Right lobe of liver (tissue), 6 donors: ENCODE measurements at regions not wholly inside any gene's neighbourhood (a gene's known extent, or its start where the extent isn't known, plus 50 kb on each side); places are given as distances from the start of the nearest gene placed in this dataset.

Source experiments
- ATAC-seq, 4 donors: fragments of 200-7000 bp; cut with Tn5 transposase; one replicate each; pipeline ENCODE4 v1.9.1; 2020; ENCODE audit warnings: mild to moderate bottlenecking in 4 of 4, moderate library complexity in 4 of 4
- DNase-seq, 3 donors: peaks; one replicate each; pipeline ENCODE4 v3.0.0-alpha.2; 2020
- H3K27ac ChIP-seq, 3 donors: fragments of 200-600 bp; one replicate each; pipeline ENCODE4 v1.8.0; 2022
- H3K27me3 ChIP-seq, 2 donors: fragments of 200-600 bp; one replicate each; pipeline ENCODE4 v1.8.0; 2022
- H3K36me3 ChIP-seq, 4 donors: fragments of 200-600 bp; sonication (generic) in 1 of 4; one replicate each; pipeline versions ENCODE4 v1.5.1 to v1.8.0; 2017 to 2022; ENCODE audit warnings: control low read depth in 1 of 4
- H3K4me1 ChIP-seq, 4 donors: fragments of 200-600 bp; sonication (generic) in 1 of 4; one replicate each; pipeline versions ENCODE4 v1.5.1 to v1.8.0; 2017 to 2022; ENCODE audit warnings: control low read depth in 1 of 4
- H3K4me3 ChIP-seq, 3 donors: fragments of 200-600 bp; one replicate each; pipeline ENCODE4 v1.8.0; 2022
- H3K9me3 ChIP-seq, 4 donors: fragments of 200-600 bp; sonication (generic) in 1 of 4; one replicate each; pipeline versions ENCODE4 v1.5.1 to v1.8.0; 2017 to 2022; ENCODE audit warnings: control low read depth in 1 of 4
- CTCF ChIP-seq, 4 donors: fragments of 200-600 bp in 3 of 4; fragments of 450-650 bp in 1 of 4; IDR thresholded peaks; one replicate each; pipeline versions ENCODE4 v1.5.1 to v1.8.0; 2016 to 2022; ENCODE audit warnings: antibody characterized with exemption in 4 of 4, mild to moderate bottlenecking in 2 of 4
- POLR2A ChIP-seq: fragments of 450-650 bp; IDR thresholded peaks from one replicate; pipeline ENCODE4 v1.6.1; 2017; ENCODE audit warnings: antibody characterized with exemption, mild to moderate bottlenecking
- WGBS: methylation state at CpG from one replicate; pipeline ENCODE4 v1.1.6; 2018; ENCODE audit warnings: low coverage, low lambda C conversion rate; ENCODE audit not compliant: insufficient coverage; ENCODE audit errors: missing lambda C conversion rate; 5-methylcytosine and 5-hydroxymethylcytosine counted together
- intact Hi-C, 2 donors: fragments of 100-400 bp; cut with DNase I; formaldehyde crosslinking; loops; one replicate each; pipeline versions ENCODE4 v1.11.2 to v1.14.1; 2022
- donor health status: DM: no; HTN: yes; CAD: no.
- donor health status: DM: no; HTN: no; CAD: no.
- donor health status: DM: no; HTN: no; CAD: no.
- donor health status: DM: no; HTN: yes; CAD: no.
- donor health status: DM: no; HTN: yes; CAD: no.

- WGBS = 41% methylated on average over 6 of the region's 9 CpGs
- Histone ChIP-seq H3K27me3 (no peaks in the 10 kb centered on the region), H3K9me3 (no peaks in the 10 kb centered on the region), H3K36me3 (no peaks in the 10 kb centered on the region), H3K4me1 (no peaks in the 10 kb centered on the region), H3K27ac (no peak overlapping the region), H3K4me3 (no peak overlapping the region)
- no peak for DNase-seq
- intact Hi-C loops = no loop called here
- ATAC-seq = no peak
- no peak for TF ChIP-seq CTCF (IDR thresholded peaks at IDR 0.05)
- TF ChIP-seq POLR2A = no peak
These were observed 115.3 kb downstream of the MACIR start for GRCh38 chr5:103373597-103374472.

GRCh38 chr5:103371046-103371607 lies 112.6 kb downstream of the MACIR start:
- ATAC-seq (no peak), DNase-seq (no peak)
- no peak overlapping the region for H3K4me3 ChIP-seq
- intact Hi-C loops = no loop called here
- no peak overlapping the region for H3K27ac ChIP-seq
- no peak for TF ChIP-seq CTCF (IDR thresholded peaks at IDR 0.05)
- TF ChIP-seq POLR2A = no peak
- WGBS = 35% methylated on average over 2 of the region's 2 CpGs
- H3K27me3 ChIP-seq = no peaks in the 10 kb centered on the region
- no peaks in the 10 kb centered on the region for H3K9me3 ChIP-seq
- H3K36me3 ChIP-seq = no peaks in the 10 kb centered on the region
- H3K4me1 ChIP-seq = no peaks in the 10 kb centered on the region

- H3K27ac ChIP-seq = no peak overlapping the region
- H3K9me3 ChIP-seq = no peaks in the 10 kb centered on the region
- no peak for ATAC-seq
- H3K27me3 ChIP-seq = no peaks in the 10 kb centered on the region
- WGBS = 38% methylated on average over 2 of the region's 2 CpGs
- H3K4me1 ChIP-seq = no peaks in the 10 kb centered on the region
- TF ChIP-seq POLR2A (no peak), CTCF (IDR thresholded peaks at IDR 0.05) (no peak)
- no peaks in the 10 kb centered on the region for H3K36me3 ChIP-seq
- no peak for DNase-seq
- intact Hi-C loops = no loop called here
- no peak overlapping the region for H3K4me3 ChIP-seq
These were observed 110.9 kb downstream of the MACIR start for GRCh38 chr5:103369125-103370120.

GRCh38 chr5:103367702-103368101 lies 109.1 kb downstream of the MACIR start:
- H3K4me3 ChIP-seq = no peak overlapping the region
- H3K27me3 ChIP-seq = no peaks in the 10 kb centered on the region
- 47% methylated on average over 2 of the region's 2 CpGs for WGBS
- no peaks in the 10 kb centered on the region for H3K9me3 ChIP-seq
- intact Hi-C loops = no loop called here
- no peaks in the 10 kb centered on the region for H3K36me3 ChIP-seq
- no peak overlapping the region for H3K27ac ChIP-seq
- ATAC-seq (no peak), DNase-seq (no peak)
- TF ChIP-seq POLR2A (no peak), CTCF (IDR thresholded peaks at IDR 0.05) (no peak)
- no peaks in the 10 kb centered on the region for H3K4me1 ChIP-seq
